Stomach smooth muscle (tissue), 2 donors: ENCODE measurements at regions not wholly inside any gene's neighbourhood (a gene's known extent, or its start where the extent isn't known, plus 50 kb on each side); places are given as distances from the start of the nearest gene placed in this dataset.

Experiments
- H3K27ac ChIP-seq: one replicate; pipeline ENCODE4 v1.7.0; 2013; ENCODE audit warnings: mild to moderate bottlenecking, low read length, inconsistent platforms
- H3K27me3 ChIP-seq, 2 donors: one replicate each; pipeline ENCODE4 v1.7.0; 2013; ENCODE audit warnings: low read length in 2 of 2; ENCODE audit not compliant: insufficient read depth in 2 of 2, control insufficient read depth in 1 of 2
- H3K36me3 ChIP-seq, 2 donors: one replicate each; pipeline ENCODE4 v1.7.0; 2013; ENCODE audit warnings: low read length in 2 of 2; ENCODE audit not compliant: control insufficient read depth in 2 of 2, insufficient read depth in 2 of 2
- H3K4me1 ChIP-seq: one replicate; pipeline ENCODE4 v1.7.0; 2013; ENCODE audit warnings: low read length; ENCODE audit not compliant: control insufficient read depth, insufficient read depth
- H3K4me3 ChIP-seq, 2 donors: one replicate each; pipeline ENCODE4 v1.7.0; 2013; ENCODE audit warnings: low read length in 2 of 2
- H3K9ac ChIP-seq, 2 donors: one replicate each; pipeline ENCODE4 v1.7.0; 2013; ENCODE audit warnings: low read length in 2 of 2, mild to moderate bottlenecking in 1 of 2
- H3K9me3 ChIP-seq, 2 donors: one replicate each; pipeline ENCODE4 v1.7.0; 2013; ENCODE audit warnings: low read length in 2 of 2; ENCODE audit not compliant: control insufficient read depth in 2 of 2
- donor health status: healthy.
- donor health status: Pancreatic carcinoma.

GRCh38 chr19:32154418-32154817, 191.0 kb upstream of the ZNF507 start:
- H3K4me1 ChIP-seq = no peaks in the 10 kb centered on the region
- H3K27me3 ChIP-seq = no peaks in the 10 kb centered on the region
- no peak overlapping the region for H3K27ac ChIP-seq
- no peak overlapping the region for H3K9ac ChIP-seq
- H3K36me3 ChIP-seq = no peaks in the 10 kb centered on the region
- no peaks in the 10 kb centered on the region for H3K9me3 ChIP-seq
- no peak overlapping the region for H3K4me3 ChIP-seq

DNA sequence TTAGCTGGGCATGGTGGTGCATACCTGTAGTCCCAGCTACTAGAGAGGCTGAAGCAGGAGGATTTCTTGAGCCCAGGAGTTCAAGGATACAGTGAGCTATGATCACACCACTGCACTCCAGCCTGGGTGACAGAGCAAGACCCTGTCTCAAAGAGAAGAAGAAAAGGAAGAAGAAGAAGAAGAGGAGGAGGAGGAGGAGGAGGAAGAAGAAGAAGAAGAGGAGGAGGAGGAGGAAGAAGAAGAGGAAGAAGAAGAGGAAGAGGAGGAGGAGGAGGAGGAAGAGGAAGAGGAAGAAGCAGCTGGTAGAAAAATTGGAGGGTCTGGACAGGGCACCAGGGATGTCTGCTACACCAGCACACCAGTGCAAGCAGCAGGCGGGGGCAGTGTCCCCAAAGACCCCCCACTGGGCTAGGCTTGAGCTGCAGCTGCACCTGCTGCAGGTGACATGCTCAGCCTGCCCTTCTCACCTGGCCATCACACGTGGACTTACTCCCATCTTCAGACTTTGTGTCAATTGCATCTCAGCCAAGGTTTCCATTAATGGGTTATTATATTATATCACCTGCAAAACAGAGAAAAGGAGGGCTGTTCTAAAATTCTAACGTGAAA, 180.9 kb upstream of the ZNF507 start:
- Histone ChIP-seq H3K27ac (no peak overlapping the region), H3K9ac (no peak overlapping the region), H3K4me3 (no peak overlapping the region), H3K36me3 (no peaks in the 10 kb centered on the region), H3K27me3 (peaks cover 0 to 7% of the 10 kb centered on the region in 2 donors), H3K4me1 (no peaks in the 10 kb centered on the region), H3K9me3 (no peaks in the 10 kb centered on the region)

GRCh38 chr19:32165141-32165540, 180.3 kb upstream of the ZNF507 start:
- H3K27me3 ChIP-seq = peaks cover 0 to 7% of the 10 kb centered on the region in 2 donors
- H3K36me3 ChIP-seq = no peaks in the 10 kb centered on the region
- no peak overlapping the region for H3K9ac ChIP-seq
- H3K4me3 ChIP-seq = no peak overlapping the region
- no peaks in the 10 kb centered on the region for H3K4me1 ChIP-seq
- no peak overlapping the region for H3K27ac ChIP-seq
- H3K9me3 ChIP-seq = no peaks in the 10 kb centered on the region

DNA sequence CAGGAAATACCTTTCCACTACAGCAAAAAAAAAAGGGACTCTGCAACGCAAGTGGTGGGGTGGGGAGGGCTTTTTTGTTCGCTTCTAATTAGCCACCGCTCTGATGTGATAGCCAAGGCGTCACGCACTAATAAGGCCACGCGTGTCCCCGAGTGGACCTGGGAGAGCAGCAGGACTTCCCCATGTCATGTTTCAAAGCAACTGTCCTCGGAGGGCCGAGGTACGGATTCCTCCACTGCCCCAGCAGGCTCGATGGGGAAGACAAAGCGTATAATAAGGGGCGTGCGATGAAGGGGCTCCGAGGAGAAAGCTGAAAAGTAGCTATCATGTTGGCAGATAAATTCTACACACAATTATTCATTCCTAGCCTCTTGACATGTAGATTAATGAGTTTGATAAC, 179.7 kb upstream of the ZNF507 start:
- Histone ChIP-seq H3K4me3 (no peak overlapping the region), H3K27me3 (peaks cover 0 to 7% of the 10 kb centered on the region in 2 donors), H3K9ac (no peak overlapping the region), H3K9me3 (no peaks in the 10 kb centered on the region), H3K4me1 (no peaks in the 10 kb centered on the region), H3K36me3 (no peaks in the 10 kb centered on the region), H3K27ac (no peak overlapping the region)

GRCh38 chr19:32166238-32166637, 179.2 kb upstream of the ZNF507 start:
- peaks cover 0 to 7% of the 10 kb centered on the region in 2 donors for H3K27me3 ChIP-seq
- no peak overlapping the region for H3K4me3 ChIP-seq
- H3K9ac ChIP-seq = no peak overlapping the region
- no peaks in the 10 kb centered on the region for H3K9me3 ChIP-seq
- no peak overlapping the region for H3K27ac ChIP-seq
- no peaks in the 10 kb centered on the region for H3K36me3 ChIP-seq
- H3K4me1 ChIP-seq = no peaks in the 10 kb centered on the region

DNA sequence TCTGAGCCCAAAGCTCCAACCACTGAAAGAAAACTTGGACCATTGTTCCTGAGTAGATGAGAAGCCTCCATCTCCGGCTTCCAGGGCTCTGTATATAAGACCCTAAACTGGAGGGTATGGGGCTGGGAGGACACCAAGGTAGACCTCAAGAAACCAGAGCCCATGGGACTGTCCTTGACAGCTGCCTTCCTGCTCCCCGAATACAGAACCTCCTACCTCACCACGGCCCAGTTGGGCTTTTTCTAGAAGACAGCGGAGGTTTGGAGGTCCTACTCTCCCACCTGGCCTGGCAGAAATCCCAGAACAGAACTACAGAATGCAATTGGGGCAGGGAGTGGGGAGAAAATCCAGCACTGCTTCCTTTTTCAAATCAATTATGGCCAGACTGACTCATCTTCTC, 177.3 kb upstream of the ZNF507 start:
- Histone ChIP-seq H3K9me3 (no peaks in the 10 kb centered on the region), H3K4me3 (no peak overlapping the region), H3K4me1 (no peaks in the 10 kb centered on the region), H3K27ac (no peak overlapping the region), H3K36me3 (no peaks in the 10 kb centered on the region), H3K9ac (no peak overlapping the region), H3K27me3 (peaks cover 0 to 10% of the 10 kb centered on the region in 2 donors)

DNA sequence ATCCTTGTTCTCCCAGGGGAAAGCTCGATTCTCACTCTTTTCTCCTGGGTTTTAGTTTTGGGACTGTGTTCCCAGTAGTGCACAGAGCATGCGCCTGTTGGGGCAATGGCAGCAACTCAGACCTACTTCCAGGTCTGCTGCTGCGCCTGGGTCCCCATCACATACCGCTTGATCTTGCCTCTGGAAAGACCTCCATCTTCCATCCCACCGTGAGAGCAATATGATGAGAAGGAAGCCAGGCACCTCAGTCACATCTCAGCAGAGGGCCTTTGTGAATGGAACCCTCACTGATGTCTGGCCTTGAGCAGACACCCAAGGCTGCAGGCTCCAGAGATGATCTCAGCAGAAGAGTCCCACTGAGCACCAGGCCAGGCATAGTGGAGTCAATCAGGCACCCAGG, 176.8 kb upstream of the ZNF507 start:
- no peak overlapping the region for H3K27ac ChIP-seq
- peaks cover 0 to 10% of the 10 kb centered on the region in 2 donors for H3K27me3 ChIP-seq
- no peak overlapping the region for H3K9ac ChIP-seq
- H3K36me3 ChIP-seq = no peaks in the 10 kb centered on the region
- H3K4me3 ChIP-seq = no peak overlapping the region
- H3K9me3 ChIP-seq = no peaks in the 10 kb centered on the region
- H3K4me1 ChIP-seq = no peaks in the 10 kb centered on the region

DNA sequence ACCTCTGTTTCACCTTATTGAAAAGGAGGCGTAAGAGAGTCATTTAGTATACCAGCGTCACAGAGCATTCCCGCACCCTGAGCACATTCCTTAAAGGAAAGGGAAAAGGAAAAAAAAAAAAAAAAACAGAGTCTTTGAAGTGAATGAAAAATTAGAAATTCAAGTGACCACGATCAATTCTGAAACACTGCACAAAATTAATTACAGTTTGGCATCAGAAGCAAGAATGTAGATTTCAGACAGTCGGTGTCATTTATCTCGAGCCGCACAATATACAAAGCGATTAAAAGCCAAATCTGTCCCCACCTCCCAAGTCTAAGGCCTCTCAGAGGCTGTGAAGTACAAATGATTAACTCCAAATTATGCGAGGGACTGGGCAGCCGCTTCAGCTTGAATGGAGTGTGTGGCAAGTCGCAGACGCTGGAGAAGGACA, 173.7 kb upstream of the ZNF507 start:
- no peak overlapping the region for H3K4me3 ChIP-seq
- H3K9me3 ChIP-seq = no peaks in the 10 kb centered on the region
- no peak overlapping the region for H3K9ac ChIP-seq
- peaks cover 0 to 5% of the 10 kb centered on the region in 2 donors for H3K27me3 ChIP-seq
- no peak overlapping the region for H3K27ac ChIP-seq
- no peaks in the 10 kb centered on the region for H3K4me1 ChIP-seq
- H3K36me3 ChIP-seq = no peaks in the 10 kb centered on the region

- H3K4me3 ChIP-seq = no peak overlapping the region
- no peaks in the 10 kb centered on the region for H3K9me3 ChIP-seq
- H3K27me3 ChIP-seq = peaks cover 0 to 5% of the 10 kb centered on the region in 2 donors
- H3K36me3 ChIP-seq = no peaks in the 10 kb centered on the region
- H3K4me1 ChIP-seq = no peaks in the 10 kb centered on the region
- no peak overlapping the region for H3K9ac ChIP-seq
- H3K27ac ChIP-seq = no peak overlapping the region
Observed at GRCh38 chr19:32172566-32173160, 172.7 kb upstream of the ZNF507 start.

DNA sequence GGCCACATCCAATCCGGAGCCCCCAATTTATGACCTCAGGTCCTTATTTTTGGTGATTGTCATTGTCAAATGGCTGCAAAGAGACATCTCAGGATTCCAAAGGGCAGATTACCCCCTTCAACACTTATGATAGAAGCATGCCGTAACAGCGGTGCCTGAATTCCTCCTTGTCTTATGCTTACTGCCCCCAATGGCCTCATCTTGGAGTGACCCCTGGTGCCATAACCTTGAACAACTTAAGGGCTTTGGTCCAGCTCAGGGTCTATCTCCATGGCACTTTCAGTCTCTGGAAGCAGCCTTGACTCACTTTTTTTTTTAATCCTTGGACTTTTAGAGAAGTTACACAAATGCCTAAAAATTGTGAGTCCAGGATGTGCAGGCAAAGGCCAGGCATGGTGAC, 171.6 kb upstream of the ZNF507 start:
- Histone ChIP-seq H3K9ac (no peak overlapping the region), H3K36me3 (no peaks in the 10 kb centered on the region), H3K27ac (no peak overlapping the region), H3K4me3 (no peak overlapping the region), H3K9me3 (no peaks in the 10 kb centered on the region), H3K27me3 (peaks cover 0 to 5% of the 10 kb centered on the region in 2 donors), H3K4me1 (no peaks in the 10 kb centered on the region)

- Histone ChIP-seq H3K4me1 (no peaks in the 10 kb centered on the region), H3K36me3 (no peaks in the 10 kb centered on the region), H3K27ac (no peak overlapping the region), H3K9me3 (no peaks in the 10 kb centered on the region), H3K9ac (no peak overlapping the region), H3K27me3 (peaks cover 0 to 3% of the 10 kb centered on the region in 2 donors), H3K4me3 (no peak overlapping the region)
Observed at GRCh38 chr19:32174386-32175113, 170.9 kb upstream of the ZNF507 start.
